NCI-H2029 (cell line): ENCODE measurements at regions not wholly inside any gene's neighbourhood (a gene's known extent, or its start where the extent isn't known, plus 50 kb on each side); places are given as distances from the start of the nearest gene placed in this dataset.
A peak's percentile ranks its signal among the peaks of the same experiment; 100 is the strongest.

Source experiments
- DNase-seq: peaks from one replicate; lab custom pipeline; 2025; lab: John Stamatoyannopoulos, UW

GRCh38 chr18:37721544-37722522, 156.2 kb upstream of the CELF4 start:
- no peak for DNase-seq

DNA sequence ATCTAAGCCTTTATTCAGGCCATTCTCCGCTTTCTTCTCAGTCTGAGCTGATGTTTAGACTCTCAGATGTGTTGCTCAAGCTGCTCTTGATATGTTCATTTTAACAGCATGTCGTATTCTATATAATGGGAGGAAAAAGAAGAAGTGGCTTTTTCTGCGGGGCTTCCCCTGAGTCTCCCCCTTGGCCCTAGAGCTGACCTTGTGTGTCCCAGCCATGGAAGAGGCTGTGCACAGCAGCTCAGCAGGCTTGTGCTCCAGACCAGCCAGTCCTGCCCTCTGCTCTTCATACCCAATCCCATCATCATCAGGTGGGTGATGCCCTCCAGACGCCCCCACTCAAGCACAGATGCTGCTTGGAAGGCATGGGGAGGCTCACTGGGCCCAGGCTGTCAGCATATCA, 155.1 kb upstream of the CELF4 start:
- DNase-seq = no peak

GRCh38 chr18:37717656-37718055, 152.1 kb upstream of the CELF4 start:
- DNase-seq = no peak

DNA sequence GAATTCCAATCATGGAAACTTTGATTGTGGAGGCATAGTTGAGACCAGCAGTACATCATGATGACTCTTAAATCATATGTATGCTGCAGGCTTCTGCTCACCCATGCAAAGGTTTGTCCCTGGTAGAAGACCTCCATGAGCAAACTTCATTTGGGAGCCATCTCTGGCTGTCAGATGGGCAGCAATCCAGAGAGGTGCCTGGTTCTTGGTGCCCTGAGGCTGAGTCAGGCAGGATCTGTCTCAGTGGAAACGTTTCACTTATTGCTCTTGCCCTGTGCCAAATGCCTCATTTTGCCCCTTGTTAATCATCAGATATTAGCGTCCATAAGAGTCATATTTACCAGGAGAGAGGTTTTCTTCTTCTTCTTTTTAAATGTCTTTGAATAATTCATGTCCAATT, 151.5 kb upstream of the CELF4 start:
- no peak for DNase-seq

- no peak for DNase-seq
Measured at GRCh38 chr18:37716106-37716735, 150.6 kb upstream of the CELF4 start.

GRCh38 chr18:37714691-37715090, 149.1 kb upstream of the CELF4 start:
- DNase-seq = no peak

DNA sequence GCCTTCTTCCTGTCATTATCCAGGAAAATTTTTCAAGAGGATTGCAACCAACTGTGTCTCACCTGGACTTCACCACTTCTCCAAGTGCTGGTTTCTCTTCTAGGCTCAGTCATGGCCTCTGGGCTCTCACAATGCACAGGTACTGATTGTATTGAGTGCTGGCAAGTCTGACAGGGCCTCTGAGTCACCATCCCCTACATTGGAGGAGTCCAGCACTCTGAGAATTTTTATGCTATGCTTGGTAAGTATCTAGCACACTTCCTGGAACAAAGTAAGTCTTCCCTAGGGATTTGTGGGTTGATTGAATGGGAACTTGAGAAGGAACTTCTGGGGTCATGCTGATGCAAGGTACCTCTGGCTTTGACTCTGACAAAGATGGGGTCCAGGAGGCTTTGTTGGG, 147.2 kb upstream of the CELF4 start:
- DNase-seq = no peak

DNA sequence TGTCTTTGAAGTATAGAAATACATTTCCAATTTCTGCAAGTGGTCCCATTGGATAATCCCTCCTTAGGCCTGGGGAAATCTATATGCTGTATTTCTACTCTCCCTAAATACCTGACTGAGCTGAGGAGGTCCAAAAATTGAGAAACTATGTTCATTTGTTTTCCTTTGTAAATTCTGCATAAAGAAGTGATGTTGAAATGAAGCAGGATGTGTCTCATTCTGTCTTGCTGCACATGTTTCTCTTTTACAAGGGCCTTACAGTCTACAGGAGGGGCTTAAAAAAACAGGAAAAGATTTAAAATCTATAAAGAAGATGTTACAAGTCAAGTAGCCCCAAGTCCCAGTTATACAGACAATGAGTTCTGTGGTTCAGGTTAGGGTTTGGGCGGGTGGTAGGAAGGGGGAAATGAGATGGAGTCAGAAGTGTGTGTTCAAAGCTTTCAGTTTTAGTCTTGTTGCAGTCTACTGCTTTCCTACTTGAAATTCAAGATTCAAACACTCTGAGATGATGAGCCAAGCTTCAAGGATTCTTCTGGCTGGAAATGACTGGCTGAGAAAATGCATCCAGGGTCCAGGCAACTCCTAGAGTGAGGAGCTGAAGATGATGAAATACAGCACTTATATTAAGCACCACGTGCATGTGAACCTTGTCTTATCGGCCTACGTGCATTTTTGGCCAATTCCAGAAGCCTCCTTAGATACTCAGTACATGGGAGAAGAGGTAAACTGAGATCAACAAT, 146.3 kb upstream of the CELF4 start:
- no peak for DNase-seq

DNA sequence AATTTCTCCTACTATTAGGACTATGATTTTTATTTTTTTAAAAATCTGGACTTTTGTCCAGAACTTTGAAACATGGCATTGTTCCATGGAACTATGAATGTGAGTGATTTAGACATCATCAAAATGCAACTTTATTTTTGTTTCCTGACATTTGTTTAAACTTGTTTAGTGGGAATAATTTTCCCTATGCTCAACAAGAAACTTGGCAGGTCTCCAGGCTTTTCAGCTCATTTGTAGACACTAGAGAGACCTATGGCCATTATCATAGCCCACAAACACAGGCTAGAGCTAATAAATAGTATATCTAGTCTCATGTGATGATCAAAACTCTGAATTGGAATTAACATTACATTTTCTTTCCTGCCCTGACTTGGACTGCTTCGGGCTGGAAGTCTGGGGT, 145.1 kb upstream of the CELF4 start:
- peak; percentile 36 for DNase-seq

DNA sequence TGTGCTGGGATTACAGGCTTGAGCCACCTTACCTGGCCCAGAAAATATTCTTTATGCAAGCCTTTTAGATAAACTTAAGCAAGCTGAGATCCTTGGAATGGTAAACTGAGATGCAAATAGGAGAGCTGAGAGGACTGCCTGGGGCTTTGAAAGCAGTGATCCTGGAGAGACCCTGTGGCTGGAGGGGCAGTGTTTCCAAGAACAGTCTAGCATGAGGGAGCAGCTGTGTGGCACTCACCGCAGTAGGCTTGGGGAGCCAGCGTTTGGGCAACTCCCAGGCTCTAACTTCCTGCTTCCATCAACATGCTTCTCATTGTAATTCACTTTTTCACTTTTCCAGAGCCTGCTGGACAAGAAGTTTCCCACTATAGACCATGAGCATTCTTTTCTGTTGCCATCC, 144.1 kb upstream of the CELF4 start:
- no peak for DNase-seq

DNA sequence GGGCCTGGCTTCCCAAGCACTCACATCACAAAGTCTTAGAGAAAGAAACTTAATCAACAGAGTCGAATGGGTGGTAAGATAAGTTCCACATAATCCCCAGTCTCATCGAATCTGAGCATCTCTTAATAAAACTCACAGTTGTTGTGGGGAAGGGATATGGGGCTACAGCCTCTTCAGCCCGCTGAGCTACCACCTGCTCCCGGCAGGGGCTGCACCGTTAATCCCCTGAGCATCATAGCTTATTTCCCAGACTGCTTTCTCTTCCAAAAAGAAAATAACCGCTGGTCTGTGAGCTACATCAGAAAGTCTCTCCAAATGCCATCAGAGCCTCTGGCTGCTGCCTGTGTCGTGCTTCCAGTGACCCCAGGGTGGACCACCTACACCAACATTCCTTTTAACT, 139.4 kb upstream of the CELF4 start:
- DNase-seq = no peak

DNA sequence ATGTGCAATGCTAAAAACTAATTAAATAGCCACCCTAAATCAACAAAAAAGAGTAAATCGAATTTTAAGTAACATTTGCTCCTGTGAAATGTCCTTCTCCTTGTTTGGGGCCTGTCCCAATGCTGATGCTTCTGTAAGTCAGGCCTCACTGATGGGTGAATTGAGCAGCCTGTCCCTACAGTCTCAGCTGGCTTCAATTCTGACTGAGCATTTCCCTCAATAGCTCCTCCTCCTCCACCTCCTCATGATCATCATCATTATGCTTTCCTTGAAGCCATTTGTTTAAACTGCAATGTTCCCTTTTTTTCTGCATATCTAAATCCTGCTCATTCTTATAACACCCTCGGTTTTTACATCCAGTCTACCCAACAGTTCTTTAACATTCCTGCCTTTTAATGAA, 137.2 kb upstream of the CELF4 start:
- DNase-seq = no peak

DNA sequence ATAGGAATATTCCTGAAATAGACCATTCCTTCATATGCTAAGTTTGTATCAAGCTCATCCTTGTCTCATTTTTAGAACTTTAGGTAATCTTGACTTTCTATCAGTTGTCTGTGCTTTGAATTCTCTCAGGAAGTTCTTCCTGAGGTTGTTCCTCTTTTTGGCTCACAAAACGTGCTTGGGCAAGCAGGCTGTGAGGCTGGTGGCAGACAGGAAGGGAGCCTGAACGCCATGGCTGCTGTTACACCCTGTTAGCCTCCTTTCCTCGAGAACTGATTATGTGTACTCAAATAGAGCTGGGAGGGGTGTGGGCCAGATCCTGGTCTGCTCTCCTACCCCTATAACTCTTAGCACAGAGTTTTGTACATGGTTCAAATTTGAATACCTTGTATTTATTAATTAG, 136.4 kb upstream of the CELF4 start:
- DNase-seq = no peak

DNA sequence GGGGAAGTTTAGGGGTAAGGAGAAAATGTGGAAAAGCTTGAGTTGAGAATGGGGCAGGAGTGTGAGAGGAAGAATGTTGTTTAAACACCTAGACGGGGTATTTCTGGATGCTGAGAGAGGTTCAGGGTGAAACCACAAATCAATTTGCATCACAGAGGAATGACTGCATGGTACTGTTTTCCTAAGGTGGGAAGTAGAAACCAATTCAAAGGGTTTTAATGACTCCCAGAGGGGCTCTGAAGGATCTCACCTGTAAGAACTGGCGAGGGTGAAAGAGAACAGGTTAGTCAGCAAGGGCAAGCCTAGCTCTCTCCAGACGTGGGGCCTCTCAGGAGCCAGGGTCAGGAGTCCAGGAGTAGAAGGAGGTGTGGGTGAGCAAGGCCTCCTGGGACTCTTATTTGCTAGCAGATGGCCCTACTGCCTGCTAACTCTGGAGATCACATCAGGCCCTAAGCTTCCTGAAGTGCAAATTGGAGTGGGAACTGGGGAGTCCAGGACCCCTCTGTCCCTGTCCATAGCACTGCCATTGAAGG, 133.0 kb upstream of the CELF4 start:
- no peak for DNase-seq

- DNase-seq = no peak
Measured at GRCh38 chr18:37694516-37694915, 128.9 kb upstream of the CELF4 start.

DNA sequence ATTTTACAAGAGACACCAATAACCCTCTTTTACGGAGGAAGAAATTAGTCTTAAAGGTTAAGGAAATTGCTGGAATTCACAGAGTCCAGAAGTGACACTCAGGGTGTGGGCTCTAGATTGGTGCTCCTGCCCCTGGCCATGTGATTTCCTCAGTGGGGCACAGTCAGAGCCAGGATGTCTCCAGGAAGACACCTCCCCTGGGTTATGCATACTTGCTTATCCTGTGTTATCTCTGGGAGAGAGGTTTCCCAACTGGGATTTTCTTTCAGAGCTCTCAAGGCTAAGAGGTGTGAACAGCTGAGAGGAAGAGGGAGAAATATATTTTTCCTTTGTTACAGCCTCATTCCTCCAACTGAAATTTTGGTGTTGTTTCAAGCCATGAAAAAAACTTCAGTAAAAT, 125.6 kb upstream of the CELF4 start:
- DNase-seq = no peak

DNA sequence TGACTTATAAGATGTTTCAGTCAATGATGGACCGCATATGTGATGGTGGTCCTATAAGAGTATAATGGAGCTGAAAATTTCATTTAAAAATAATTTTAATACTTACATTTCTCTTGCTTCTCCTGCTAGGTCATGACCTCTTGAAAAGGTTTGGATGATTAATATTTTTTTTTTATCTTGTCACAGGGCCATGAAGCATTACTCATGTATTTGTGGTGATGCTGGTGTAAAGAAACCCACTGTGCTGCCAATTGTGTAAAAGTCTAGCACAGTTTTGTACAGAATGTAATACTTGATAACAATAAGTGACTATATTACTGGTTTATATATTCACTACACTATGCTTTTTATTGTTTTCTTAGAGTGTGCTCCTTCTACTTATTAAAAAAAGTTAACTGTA, 124.2 kb upstream of the CELF4 start:
- no peak for DNase-seq

GRCh38 chr18:37684590-37684989, 119.0 kb upstream of the CELF4 start:
- no peak for DNase-seq

DNA sequence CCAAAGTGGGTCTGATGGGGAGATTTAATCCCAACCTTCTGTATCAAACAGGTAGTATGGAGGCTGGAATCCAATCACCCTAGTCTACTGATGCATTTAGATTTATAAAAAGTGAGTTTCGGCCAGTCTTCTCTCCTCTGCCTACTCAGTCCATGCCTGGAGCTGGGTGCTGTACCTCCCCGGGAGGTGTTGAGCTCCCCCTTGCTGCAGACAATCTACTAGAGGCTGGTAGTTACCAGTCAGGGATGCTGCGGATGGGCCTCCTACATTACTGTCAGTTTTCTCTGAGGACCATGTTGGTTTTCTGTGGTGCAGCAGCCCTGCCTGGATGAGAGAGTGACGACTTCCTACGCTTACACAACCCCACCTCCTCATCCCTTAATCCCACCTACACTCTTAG, 118.6 kb upstream of the CELF4 start:
- DNase-seq = no peak

DNA sequence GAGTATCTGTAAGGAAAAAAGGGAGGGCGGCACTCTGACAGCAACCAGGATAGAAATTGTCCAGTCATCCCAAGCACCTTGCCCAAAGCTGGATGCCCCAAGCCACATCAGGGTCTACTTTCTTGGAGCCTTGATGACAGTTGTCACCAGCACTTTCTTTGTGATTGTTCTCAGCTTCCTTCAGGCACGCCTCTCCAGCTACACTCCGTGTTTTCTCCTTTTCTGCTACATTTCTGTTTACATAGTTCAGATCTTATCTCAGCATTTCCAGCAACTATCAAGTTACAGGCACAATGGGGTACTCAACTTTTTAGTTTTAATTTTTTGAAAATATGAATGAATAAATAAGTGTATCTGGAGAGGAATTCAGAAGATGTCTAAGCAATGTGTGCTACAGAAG, 115.3 kb upstream of the CELF4 start:
- DNase-seq = no peak

DNA sequence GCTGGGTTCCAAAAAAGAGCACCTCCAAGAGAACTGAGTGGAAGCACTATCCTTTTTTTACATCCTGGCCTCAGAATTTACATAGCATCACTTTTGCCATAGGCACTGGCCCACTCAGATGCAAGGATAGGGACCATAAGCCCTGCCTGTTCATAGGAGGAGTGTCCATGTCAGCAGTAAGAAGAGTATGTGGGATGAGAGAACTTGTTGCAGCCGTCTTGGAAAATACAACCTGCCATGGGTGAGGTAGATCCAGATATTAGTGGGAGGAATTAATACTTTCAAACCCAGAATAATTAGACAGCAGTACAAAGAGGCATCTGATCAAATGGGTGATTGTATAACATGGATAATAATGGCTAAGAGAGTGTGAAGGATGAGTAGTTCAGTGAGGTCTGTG, 110.7 kb upstream of the CELF4 start:
- no peak for DNase-seq

DNA sequence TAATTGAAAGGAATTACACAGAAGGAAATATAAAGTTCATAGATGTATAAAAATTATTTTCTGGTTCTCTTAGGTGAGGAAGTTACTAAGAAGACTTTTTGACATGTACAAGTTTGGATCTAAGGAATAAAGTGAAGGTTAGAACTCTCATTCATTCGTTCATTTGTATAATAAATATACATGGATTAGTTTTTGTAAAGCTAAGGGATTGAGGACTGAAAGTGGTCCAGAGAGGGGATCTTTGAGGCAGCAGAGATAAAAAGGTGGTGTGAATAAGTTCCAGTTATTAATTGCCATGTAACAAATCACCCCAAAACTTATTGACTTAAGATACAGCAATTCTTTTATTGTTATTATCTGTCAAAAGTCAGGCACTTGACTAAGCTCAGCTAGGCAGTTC, 110.1 kb upstream of the CELF4 start:
- DNase-seq = no peak

GRCh38 chr18:37674570-37674969, 109.0 kb upstream of the CELF4 start:
- DNase-seq = no peak
